DND-41 (cell line): ENCODE measurements at regions not wholly inside any gene's neighbourhood (a gene's known extent, or its start where the extent isn't known, plus 50 kb on each side); places are given as distances from the start of the nearest gene placed in this dataset.

Source experiments
- ATAC-seq: fragments of 200-7000 bp; cut with Tn5 transposase; 3 replicates; pipeline ENCODE4 v1.9.1; 2021; ENCODE audit warnings: low read depth; ENCODE audit not compliant: insufficient read depth
- DNase-seq: peaks from one replicate; pipeline ENCODE4 v3.0.0-alpha.2; 2020
- H2AFZ ChIP-seq: 2 replicates; pipeline ENCODE4 v1.6.0; 2012; ENCODE audit warnings: low read depth, low read length
- H3K27ac ChIP-seq: 2 replicates; pipeline ENCODE4 v1.5.1; 2012; ENCODE audit warnings: low read length, inconsistent platforms
- H3K27me3 ChIP-seq: fragments of 200-600 bp; sonication (generic); 2 replicates; pipeline ENCODE4 v1.6.0; 2012; ENCODE audit warnings: low read length, mild to moderate bottlenecking, inconsistent platforms; ENCODE audit not compliant: insufficient read depth, poor library complexity
- H3K36me3 ChIP-seq: 2 replicates; pipeline ENCODE4 v1.5.1; 2012; ENCODE audit warnings: low read length, inconsistent platforms; ENCODE audit not compliant: insufficient read depth
- H3K4me1 ChIP-seq: 2 replicates; pipeline ENCODE4 v1.5.1; 2012; ENCODE audit warnings: mild to moderate bottlenecking, low read length; ENCODE audit not compliant: insufficient read depth
- H3K4me2 ChIP-seq: 2 replicates; pipeline ENCODE4 v1.6.0; 2012; ENCODE audit warnings: mild to moderate bottlenecking, moderate library complexity, low read length, inconsistent platforms; ENCODE audit not compliant: insufficient read depth
- H3K4me3 ChIP-seq, 2 experiments: fragments of 200-600 bp in 1 of 2; shearing (Covaris generic) in 1 of 2; 2 replicates each; pipeline ENCODE4 v1.5.1; 2012 to 2016; ENCODE audit warnings: inconsistent platforms in 2 of 2, low read length in 2 of 2, mild to moderate bottlenecking in 2 of 2, low read depth in 1 of 2, moderate library complexity in 1 of 2
- H3K79me2 ChIP-seq: 2 replicates; pipeline ENCODE4 v1.6.0; 2012; ENCODE audit warnings: low read length, inconsistent platforms; ENCODE audit not compliant: insufficient read depth
- H3K9ac ChIP-seq: 2 replicates; pipeline ENCODE4 v1.6.0; 2012; ENCODE audit warnings: low read depth, mild to moderate bottlenecking, inconsistent platforms, low read length, moderate library complexity
- H3K9me3 ChIP-seq: 2 replicates; pipeline ENCODE4 v1.5.1; 2012; ENCODE audit warnings: low read length, moderate library complexity, mild to moderate bottlenecking, inconsistent platforms; ENCODE audit not compliant: insufficient read depth, severe bottlenecking
- H4K20me1 ChIP-seq: 2 replicates; pipeline ENCODE4 v1.6.0; 2012; ENCODE audit warnings: low read length; ENCODE audit not compliant: insufficient read depth
- EZH2 ChIP-seq: IDR thresholded peaks from 3 replicates; pipeline ENCODE4 v1.6.1; 2012; ENCODE audit warnings: borderline replicate concordance, low read depth, mild to moderate bottlenecking, moderate library complexity, low read length, inconsistent platforms; ENCODE audit not compliant: severe bottlenecking
- TF ChIP-seq, protein P1 (sequence below): IDR thresholded peaks from 2 replicates; pipeline ENCODE4 v1.5.1; 2012; ENCODE audit warnings: borderline replicate concordance, low read length, moderate library complexity, mild to moderate bottlenecking; ENCODE audit not compliant: poor library complexity, severe bottlenecking; ENCODE audit errors: extremely low read depth

DNA sequence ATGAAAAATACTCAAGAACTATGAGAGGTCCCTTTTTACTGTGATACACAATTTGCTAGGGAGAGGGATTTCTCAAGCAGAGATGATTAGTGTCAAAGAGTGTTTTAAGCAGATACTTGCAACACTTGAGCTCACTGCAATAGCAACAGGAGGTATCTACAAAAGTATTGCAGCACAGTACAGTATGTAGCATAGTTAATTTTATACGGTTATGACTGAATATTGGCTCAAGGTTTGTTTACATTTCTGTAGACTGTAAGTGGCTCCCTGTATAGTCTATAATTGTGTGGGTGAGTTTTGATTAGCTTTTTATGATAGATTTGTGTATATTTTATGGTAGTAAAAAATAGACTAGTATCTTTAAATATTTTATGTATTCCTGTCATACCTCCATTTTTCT lies 1177.2 kb downstream of the TECRL start:
- Histone ChIP-seq H3K9me3 (no peaks in the 10 kb centered on the region), H3K79me2 (no peaks in the 10 kb centered on the region), H3K27ac (no peak overlapping the region), H3K9ac (no peak overlapping the region), H3K4me3 (no peak overlapping the region), H4K20me1 (no peaks in the 10 kb centered on the region), H3K4me2 (no peak overlapping the region), H2AFZ (no peak overlapping the region), H3K27me3 (no peaks in the 10 kb centered on the region), H3K4me1 (no peaks in the 10 kb centered on the region), H3K36me3 (no peaks in the 10 kb centered on the region)
- no peak for TF ChIP-seq EZH2
- TF ChIP-seq, protein P1, sequence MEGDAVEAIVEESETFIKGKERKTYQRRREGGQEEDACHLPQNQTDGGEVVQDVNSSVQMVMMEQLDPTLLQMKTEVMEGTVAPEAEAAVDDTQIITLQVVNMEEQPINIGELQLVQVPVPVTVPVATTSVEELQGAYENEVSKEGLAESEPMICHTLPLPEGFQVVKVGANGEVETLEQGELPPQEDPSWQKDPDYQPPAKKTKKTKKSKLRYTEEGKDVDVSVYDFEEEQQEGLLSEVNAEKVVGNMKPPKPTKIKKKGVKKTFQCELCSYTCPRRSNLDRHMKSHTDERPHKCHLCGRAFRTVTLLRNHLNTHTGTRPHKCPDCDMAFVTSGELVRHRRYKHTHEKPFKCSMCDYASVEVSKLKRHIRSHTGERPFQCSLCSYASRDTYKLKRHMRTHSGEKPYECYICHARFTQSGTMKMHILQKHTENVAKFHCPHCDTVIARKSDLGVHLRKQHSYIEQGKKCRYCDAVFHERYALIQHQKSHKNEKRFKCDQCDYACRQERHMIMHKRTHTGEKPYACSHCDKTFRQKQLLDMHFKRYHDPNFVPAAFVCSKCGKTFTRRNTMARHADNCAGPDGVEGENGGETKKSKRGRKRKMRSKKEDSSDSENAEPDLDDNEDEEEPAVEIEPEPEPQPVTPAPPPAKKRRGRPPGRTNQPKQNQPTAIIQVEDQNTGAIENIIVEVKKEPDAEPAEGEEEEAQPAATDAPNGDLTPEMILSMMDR: no peak
- DNase-seq: no peak
- no peak for ATAC-seq

DNA sequence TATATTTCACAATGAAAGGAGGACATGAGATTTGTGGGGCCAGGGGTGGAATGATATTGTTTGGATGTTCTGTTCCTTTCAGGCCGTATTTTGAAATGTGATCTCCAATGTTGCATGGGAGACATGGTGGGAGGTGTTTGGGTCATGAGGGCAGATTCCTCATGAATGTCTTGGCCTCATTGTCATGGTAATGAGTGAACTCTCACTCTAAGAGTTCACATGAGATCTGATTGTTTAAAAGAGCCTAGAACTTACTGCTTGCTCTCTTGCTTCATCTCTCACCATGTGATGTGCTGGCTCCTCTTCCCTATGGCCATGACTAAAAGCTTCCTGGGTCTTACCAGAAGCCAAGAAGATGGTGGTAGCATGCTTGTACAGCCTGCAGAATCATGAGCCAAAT lies 1183.0 kb downstream of the TECRL start:
- Histone ChIP-seq H3K9me3 (no peaks in the 10 kb centered on the region), H3K79me2 (no peaks in the 10 kb centered on the region), H3K9ac (no peak overlapping the region), H3K4me1 (no peaks in the 10 kb centered on the region), H3K4me2 (no peak overlapping the region), H4K20me1 (no peaks in the 10 kb centered on the region), H3K4me3 (no peak overlapping the region), H2AFZ (no peak overlapping the region), H3K27ac (no peak overlapping the region), H3K36me3 (no peaks in the 10 kb centered on the region), H3K27me3 (no peaks in the 10 kb centered on the region)
- TF ChIP-seq EZH2: no peak
- TF ChIP-seq, protein P1: no peak
- ATAC-seq: no peak
- no peak for DNase-seq

DNA sequence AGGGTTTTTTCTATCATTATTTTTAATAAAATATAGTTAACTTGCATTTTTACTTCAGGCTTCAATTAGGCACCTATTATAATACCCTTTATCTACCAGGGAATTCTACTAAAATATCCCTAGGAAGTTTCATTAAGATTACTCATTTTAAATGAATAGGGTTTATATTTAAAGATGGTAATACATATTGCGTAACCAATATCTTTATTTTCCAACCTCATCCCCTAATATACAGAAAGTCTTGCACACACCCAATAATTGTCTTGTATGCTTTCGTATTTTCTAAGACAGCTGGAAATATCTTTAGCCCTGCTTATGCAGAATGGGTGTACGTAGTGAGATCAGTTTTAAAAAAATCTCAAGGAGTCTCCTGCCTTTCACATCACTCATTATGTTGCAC lies 1186.8 kb downstream of the TECRL start:
- H3K36me3 ChIP-seq: no peaks in the 10 kb centered on the region
- no peak overlapping the region for H3K27ac ChIP-seq
- ATAC-seq (no peak), DNase-seq (no peak)
- no peaks in the 10 kb centered on the region for H4K20me1 ChIP-seq
- H3K4me3 ChIP-seq: no peak overlapping the region
- H3K4me2 ChIP-seq: no peak overlapping the region
- H3K9me3 ChIP-seq: no peaks in the 10 kb centered on the region
- no peaks in the 10 kb centered on the region for H3K79me2 ChIP-seq
- no peak for TF ChIP-seq EZH2
- TF ChIP-seq, protein P1: no peak
- no peak overlapping the region for H3K9ac ChIP-seq
- H3K27me3 ChIP-seq: no peaks in the 10 kb centered on the region
- H2AFZ ChIP-seq: no peak overlapping the region
- no peaks in the 10 kb centered on the region for H3K4me1 ChIP-seq

DNA sequence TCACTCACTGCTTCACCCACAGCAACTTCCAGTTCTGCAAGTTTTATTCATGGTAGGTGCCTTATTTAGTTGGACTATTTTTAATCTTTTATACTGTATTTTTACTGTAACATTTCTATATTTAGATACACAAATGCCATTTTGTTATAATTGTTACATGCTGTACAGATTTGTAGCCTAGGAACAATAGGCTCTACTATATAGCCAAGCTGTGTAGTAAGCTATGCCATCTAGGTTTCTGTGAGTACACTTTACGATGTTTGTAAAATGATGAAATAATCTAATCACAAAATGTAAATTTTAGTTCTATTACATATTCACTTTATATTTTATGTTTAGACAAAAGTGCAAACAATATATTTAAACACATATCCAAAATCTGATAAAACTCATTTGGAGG lies 1187.8 kb downstream of the TECRL start:
- TF ChIP-seq EZH2: no peak
- TF ChIP-seq, protein P1: no peak
- H4K20me1 ChIP-seq: no peaks in the 10 kb centered on the region
- no peaks in the 10 kb centered on the region for H3K9me3 ChIP-seq
- H3K79me2 ChIP-seq: no peaks in the 10 kb centered on the region
- no peak overlapping the region for H3K4me2 ChIP-seq
- no peak overlapping the region for H3K4me3 ChIP-seq
- no peak overlapping the region for H2AFZ ChIP-seq
- ATAC-seq (no peak), DNase-seq (no peak)
- H3K4me1 ChIP-seq: no peaks in the 10 kb centered on the region
- H3K27ac ChIP-seq: no peak overlapping the region
- H3K27me3 ChIP-seq: no peaks in the 10 kb centered on the region
- H3K9ac ChIP-seq: no peak overlapping the region
- H3K36me3 ChIP-seq: no peaks in the 10 kb centered on the region
